GM19238 (cell line): ENCODE measurements at regions not wholly inside any gene's neighbourhood (a gene's known extent, or its start where the extent isn't known, plus 50 kb on each side); places are given as distances from the start of the nearest gene placed in this dataset.

Source experiments
- DNase-seq: peaks from one replicate; pipeline ENCODE4 v3.0.0; 2011; ENCODE audit warnings: low spot score; ENCODE audit not compliant: insufficient read length

- no peak for DNase-seq
Observed at GRCh38 chr6:100944644-100945043, 63.5 kb upstream of the ASCC3 start.

- DNase-seq, result no peak
Observed at GRCh38 chr6:100946021-100946540, 65.0 kb upstream of the ASCC3 start.

- DNase-seq, result no peak
Observed at GRCh38 chr6:100946711-100947110, 65.6 kb upstream of the ASCC3 start.

GRCh38 chr6:100948381-100949133 lies 67.4 kb upstream of the ASCC3 start:
- no peak for DNase-seq

- DNase-seq, result no peak
Observed at GRCh38 chr6:100952006-100952405, 70.9 kb upstream of the ASCC3 start.

GRCh38 chr6:100959280-100959679 lies 78.2 kb upstream of the ASCC3 start:
- DNase-seq, result no peak

- no peak for DNase-seq
Observed at GRCh38 chr6:100962466-100962865, 81.3 kb upstream of the ASCC3 start.

- DNase-seq, result no peak
Observed at GRCh38 chr6:100965067-100965466, 83.9 kb upstream of the ASCC3 start.

- DNase-seq, result no peak
Observed at GRCh38 chr6:100968949-100969348, 87.8 kb upstream of the ASCC3 start.

GRCh38 chr6:100979267-100979666 lies 98.1 kb upstream of the ASCC3 start:
- DNase-seq, result no peak

GRCh38 chr6:100980949-100981348 lies 99.8 kb upstream of the ASCC3 start:
- DNase-seq, result no peak

- DNase-seq, result no peak
Observed at GRCh38 chr6:100986921-100987320, 105.8 kb upstream of the ASCC3 start.

- DNase-seq, result no peak
Observed at GRCh38 chr6:100987556-100987955, 106.4 kb upstream of the ASCC3 start.

- DNase-seq, result no peak
Observed at GRCh38 chr6:100988391-100988984, 107.4 kb upstream of the ASCC3 start.

GRCh38 chr6:100990070-100990469 lies 108.9 kb upstream of the ASCC3 start:
- no peak for DNase-seq

- no peak for DNase-seq
Observed at GRCh38 chr6:100996409-100996808, 115.3 kb upstream of the ASCC3 start.

- no peak for DNase-seq
Observed at GRCh38 chr6:100998111-100998510, 117.0 kb upstream of the ASCC3 start.

GRCh38 chr6:100999034-100999597 lies 118.0 kb upstream of the ASCC3 start:
- no peak for DNase-seq

GRCh38 chr6:101000341-101000740 lies 119.2 kb upstream of the ASCC3 start:
- no peak for DNase-seq

GRCh38 chr6:101001012-101001411 lies 119.9 kb upstream of the ASCC3 start:
- DNase-seq, result no peak

GRCh38 chr6:101001607-101002006 lies 120.5 kb upstream of the ASCC3 start:
- DNase-seq, result no peak

GRCh38 chr6:101003075-101003474 lies 121.9 kb upstream of the ASCC3 start:
- DNase-seq, result no peak

- peak; percentile 22 for DNase-seq
Observed at GRCh38 chr6:101011186-101011585, 130.1 kb upstream of the ASCC3 start.
